ENCODE measurements at regions not wholly inside any gene's neighbourhood (a gene's known extent, or its start where the extent isn't known, plus 50 kb on each side); places are given as distances from the start of the nearest gene placed in this dataset.

GRCh38 chr20:24095756-24096155, 107.2 kb upstream of the GGTLC1 start:
- Histone ChIP-seq H3K27me3 (ENCODE audit: control insufficient read depth, insufficient read depth, low read length) (no peaks in the 10 kb centered on the region), H3K4me3 (ENCODE audit: low read depth, low read length) (no peak overlapping the region), H3K36me3 (ENCODE audit: control insufficient read depth, insufficient read depth, low read length) (no peaks in the 10 kb centered on the region)
- TF ChIP-seq, protein P1, sequence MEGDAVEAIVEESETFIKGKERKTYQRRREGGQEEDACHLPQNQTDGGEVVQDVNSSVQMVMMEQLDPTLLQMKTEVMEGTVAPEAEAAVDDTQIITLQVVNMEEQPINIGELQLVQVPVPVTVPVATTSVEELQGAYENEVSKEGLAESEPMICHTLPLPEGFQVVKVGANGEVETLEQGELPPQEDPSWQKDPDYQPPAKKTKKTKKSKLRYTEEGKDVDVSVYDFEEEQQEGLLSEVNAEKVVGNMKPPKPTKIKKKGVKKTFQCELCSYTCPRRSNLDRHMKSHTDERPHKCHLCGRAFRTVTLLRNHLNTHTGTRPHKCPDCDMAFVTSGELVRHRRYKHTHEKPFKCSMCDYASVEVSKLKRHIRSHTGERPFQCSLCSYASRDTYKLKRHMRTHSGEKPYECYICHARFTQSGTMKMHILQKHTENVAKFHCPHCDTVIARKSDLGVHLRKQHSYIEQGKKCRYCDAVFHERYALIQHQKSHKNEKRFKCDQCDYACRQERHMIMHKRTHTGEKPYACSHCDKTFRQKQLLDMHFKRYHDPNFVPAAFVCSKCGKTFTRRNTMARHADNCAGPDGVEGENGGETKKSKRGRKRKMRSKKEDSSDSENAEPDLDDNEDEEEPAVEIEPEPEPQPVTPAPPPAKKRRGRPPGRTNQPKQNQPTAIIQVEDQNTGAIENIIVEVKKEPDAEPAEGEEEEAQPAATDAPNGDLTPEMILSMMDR (IDR thresholded peaks at IDR 0.05; ENCODE audit: insufficient read depth, low read length, poor library complexity, severe bottlenecking), result no peak
- peak; percentile 59 for DNase-seq (ENCODE audit: low read depth)

DNA sequence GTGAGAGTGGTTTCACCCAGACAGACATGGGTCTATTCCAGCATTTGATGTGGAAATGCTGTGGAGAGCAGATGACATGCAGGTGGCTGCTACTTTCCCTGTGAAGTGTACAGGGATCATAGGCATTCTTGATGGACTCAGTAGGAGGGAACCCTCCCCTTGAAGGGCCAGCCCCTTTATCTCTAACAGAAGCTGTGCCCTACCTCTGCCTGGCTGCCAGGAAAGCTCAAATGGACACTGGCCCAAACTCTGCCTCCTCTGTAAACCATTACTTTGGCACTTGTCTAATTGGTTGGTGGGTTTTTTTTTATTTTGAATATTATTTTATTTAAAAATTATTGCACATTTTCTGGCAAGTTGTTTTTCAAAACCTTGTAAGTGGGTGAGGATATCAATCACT, 106.7 kb upstream of the GGTLC1 start:
- Histone ChIP-seq H3K27me3 (ENCODE audit: control insufficient read depth, insufficient read depth, low read length) (no peaks in the 10 kb centered on the region), H3K36me3 (ENCODE audit: control insufficient read depth, insufficient read depth, low read length) (no peaks in the 10 kb centered on the region), H3K4me3 (ENCODE audit: low read depth, low read length) (no peak overlapping the region)
- DNase-seq (ENCODE audit: low read depth), result no peak
- TF ChIP-seq, protein P1 (IDR thresholded peaks at IDR 0.05; ENCODE audit: insufficient read depth, low read length, poor library complexity, severe bottlenecking), result no peak

GRCh38 chr20:24089576-24089975, 101.0 kb upstream of the GGTLC1 start:
- Histone ChIP-seq H3K4me3 (ENCODE audit: low read depth, low read length) (no peak overlapping the region), H3K36me3 (ENCODE audit: control insufficient read depth, insufficient read depth, low read length) (no peaks in the 10 kb centered on the region), H3K27me3 (ENCODE audit: control insufficient read depth, insufficient read depth, low read length) (no peaks in the 10 kb centered on the region)
- TF ChIP-seq, protein P1 (IDR thresholded peaks at IDR 0.05; ENCODE audit: insufficient read depth, low read length, poor library complexity, severe bottlenecking), result no peak
- no peak for DNase-seq (ENCODE audit: low read depth)

- no peak overlapping the region for H3K4me3 ChIP-seq (ENCODE audit: low read depth, low read length)
- no peaks in the 10 kb centered on the region for H3K36me3 ChIP-seq (ENCODE audit: control insufficient read depth, insufficient read depth, low read length)
- TF ChIP-seq, protein P1 (IDR thresholded peaks at IDR 0.05; ENCODE audit: insufficient read depth, low read length, poor library complexity, severe bottlenecking), result no peak
- DNase-seq (ENCODE audit: low read depth), result no peak
- H3K27me3 ChIP-seq (ENCODE audit: control insufficient read depth, insufficient read depth, low read length), result no peaks in the 10 kb centered on the region
These were observed 97.5 kb upstream of the GGTLC1 start for GRCh38 chr20:24086121-24086520.

DNA sequence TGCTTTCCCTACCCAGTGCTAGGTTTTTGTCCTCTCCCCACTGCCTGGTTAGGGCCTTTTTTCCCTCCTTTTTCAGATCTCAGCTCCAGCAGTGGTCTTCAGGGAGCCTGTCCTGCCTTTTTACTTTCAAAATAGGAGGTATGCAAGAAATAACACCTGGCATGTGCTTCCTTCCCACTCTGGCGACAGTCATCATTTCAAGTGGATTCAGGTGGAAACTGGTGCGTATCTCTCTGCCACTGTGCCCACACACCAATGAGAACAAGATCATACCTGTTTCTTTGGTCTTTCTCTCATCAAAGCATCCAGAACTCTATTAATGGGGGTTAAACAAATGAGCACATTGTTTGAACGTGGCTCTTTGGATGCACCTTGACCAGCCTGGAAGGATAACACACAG, 95.7 kb upstream of the GGTLC1 start:
- DNase-seq (ENCODE audit: low read depth), result no peak
- TF ChIP-seq, protein P1 (IDR thresholded peaks at IDR 0.05; ENCODE audit: insufficient read depth, low read length, poor library complexity, severe bottlenecking), result no peak
- Histone ChIP-seq H3K27me3 (ENCODE audit: control insufficient read depth, insufficient read depth, low read length) (no peaks in the 10 kb centered on the region), H3K4me3 (ENCODE audit: low read depth, low read length) (no peak overlapping the region), H3K36me3 (ENCODE audit: control insufficient read depth, insufficient read depth, low read length) (no peaks in the 10 kb centered on the region)

GRCh38 chr20:24081077-24081476, 92.5 kb upstream of the GGTLC1 start:
- no peak overlapping the region for H3K4me3 ChIP-seq (ENCODE audit: low read depth, low read length)
- DNase-seq (ENCODE audit: low read depth), result no peak
- H3K36me3 ChIP-seq (ENCODE audit: control insufficient read depth, insufficient read depth, low read length), result no peaks in the 10 kb centered on the region
- H3K27me3 ChIP-seq (ENCODE audit: control insufficient read depth, insufficient read depth, low read length), result no peaks in the 10 kb centered on the region
- TF ChIP-seq, protein P1 (IDR thresholded peaks at IDR 0.05; ENCODE audit: insufficient read depth, low read length, poor library complexity, severe bottlenecking), result no peak

All from kidney epithelial cell (primary cell).